ENCODE measurements at regions not wholly inside any gene's neighbourhood (a gene's known extent, or its start where the extent isn't known, plus 50 kb on each side); places are given as distances from the start of the nearest gene placed in this dataset.

- TF ChIP-seq ZFX (IDR thresholded peaks at IDR 0.05) (no peak), CTCF (conservative IDR thresholded peaks at IDR 0.05) (no peak)
- H3K27ac ChIP-seq, result no peak overlapping the region
Observed at GRCh38 chr3:30435861-30436331, 170.5 kb upstream of the TGFBR2 start.

GRCh38 chr3:30437171-30437601, 169.2 kb upstream of the TGFBR2 start:
- no peak overlapping the region for H3K27ac ChIP-seq
- TF ChIP-seq CTCF (conservative IDR thresholded peaks at IDR 0.05) (no peak), ZFX (IDR thresholded peaks at IDR 0.05) (no peak)

GRCh38 chr3:30438126-30438525, 168.3 kb upstream of the TGFBR2 start:
- no peak overlapping the region for H3K27ac ChIP-seq
- no peak for TF ChIP-seq CTCF (conservative IDR thresholded peaks at IDR 0.05)
- TF ChIP-seq ZFX (IDR thresholded peaks at IDR 0.05), result no peak

- no peak overlapping the region for H3K27ac ChIP-seq
Observed at GRCh38 chr3:30439451-30440053, 166.8 kb upstream of the TGFBR2 start.

GRCh38 chr3:30440147-30440604, 166.2 kb upstream of the TGFBR2 start:
- TF ChIP-seq ZFX (IDR thresholded peaks at IDR 0.05) (no peak), CTCF (conservative IDR thresholded peaks at IDR 0.05) (no peak)
- no peak overlapping the region for H3K27ac ChIP-seq

More at GRCh38 chr3:30439451-30440053, 166.8 kb upstream of the TGFBR2 start:
- TF ChIP-seq ZFX (IDR thresholded peaks at IDR 0.05) (no peak), CTCF (conservative IDR thresholded peaks at IDR 0.05) (no peak)

- no peak overlapping the region for H3K27ac ChIP-seq
- no peak for TF ChIP-seq CTCF (conservative IDR thresholded peaks at IDR 0.05)
- TF ChIP-seq ZFX (IDR thresholded peaks at IDR 0.05), result no peak
Observed at GRCh38 chr3:30440880-30441279, 165.5 kb upstream of the TGFBR2 start.

GRCh38 chr3:30443756-30444673, 162.4 kb upstream of the TGFBR2 start:
- TF ChIP-seq ZFX (IDR thresholded peaks at IDR 0.05) (no peak), CTCF (conservative IDR thresholded peaks at IDR 0.05) (no peak)
- H3K27ac ChIP-seq, result no peak overlapping the region
